ENCODE measurements at regions not wholly inside any gene's neighbourhood (a gene's known extent, or its start where the extent isn't known, plus 50 kb on each side); places are given as distances from the start of the nearest gene placed in this dataset.

- no peak for TF ChIP-seq CTCF (IDR thresholded peaks at IDR 0.05)
Observed at GRCh38 chr16:74169687-74170376, 126.8 kb upstream of the PSMD7 start.

GRCh38 chr16:74169066-74169465 is 127.5 kb upstream of the PSMD7 start:
- no peak for TF ChIP-seq CTCF (IDR thresholded peaks at IDR 0.05)

GRCh38 chr16:74168445-74168844 is 128.2 kb upstream of the PSMD7 start:
- no peak for TF ChIP-seq CTCF (IDR thresholded peaks at IDR 0.05)

- no peak for TF ChIP-seq CTCF (IDR thresholded peaks at IDR 0.05)
Observed at GRCh38 chr16:74166456-74166855, 130.2 kb upstream of the PSMD7 start.

- TF ChIP-seq CTCF (IDR thresholded peaks at IDR 0.05) = no peak
Observed at GRCh38 chr16:74165566-74166080, 131.0 kb upstream of the PSMD7 start.

GRCh38 chr16:74160759-74161158 is 135.9 kb upstream of the PSMD7 start:
- no peak for TF ChIP-seq CTCF (IDR thresholded peaks at IDR 0.05)

- no peak for TF ChIP-seq CTCF (IDR thresholded peaks at IDR 0.05)
Observed at GRCh38 chr16:74153773-74154172, 142.8 kb upstream of the PSMD7 start.

GRCh38 chr16:74146643-74147042 is 150.0 kb upstream of the PSMD7 start:
- TF ChIP-seq CTCF (IDR thresholded peaks at IDR 0.05) = no peak

Measured in LNCAP (cell line).